BJ (cell line): ENCODE measurements at regions not wholly inside any gene's neighbourhood (a gene's known extent, or its start where the extent isn't known, plus 50 kb on each side); places are given as distances from the start of the nearest gene placed in this dataset.
"Not testable (repeated sequence)": the region's sequence is repeated elsewhere in the genome, so short reads cannot be mapped to it uniquely, and the experiment has no call there.

Experiments
- CTCF ChIA-PET: fragments of 350-600 bp; formaldehyde crosslinking; extraction: SDS; loops from one replicate; lab custom pipeline; 2021; ENCODE audit warnings: antibody characterized with exemption, inconsistent platforms; lab: Yijun Ruan, JAX
- POLR2A ChIA-PET: fragments of 300-600 bp; sonication (Branson Sonifier 250); formaldehyde crosslinking; extraction: SDS; loops from one replicate; lab custom pipeline; 2021; ENCODE audit warnings: antibody characterized with exemption; lab: Charles Lee
- DNase-seq: peaks from one replicate; pipeline ENCODE4 v3.0.0-alpha.2; 2011; ENCODE audit warnings: low read depth
- H3K27me3 ChIP-seq: 2 replicates; pipeline ENCODE4 v1.6.0; 2011; ENCODE audit warnings: low read length; ENCODE audit not compliant: control insufficient read depth, insufficient read depth
- H3K36me3 ChIP-seq: 2 replicates; pipeline ENCODE4 v1.5.1; 2011; ENCODE audit warnings: low read length; ENCODE audit not compliant: control insufficient read depth, insufficient read depth
- H3K4me3 ChIP-seq: 2 replicates; pipeline ENCODE4 v1.5.1; 2011; ENCODE audit warnings: low read depth, mild to moderate bottlenecking, control low read depth, low read length
- TF ChIP-seq, protein P1 (sequence below): IDR thresholded peaks from 2 replicates; pipeline ENCODE4 v1.5.1; 2011; ENCODE audit warnings: low read depth, mild to moderate bottlenecking, control low read depth, inconsistent platforms, low read length, moderate library complexity; ENCODE audit not compliant: insufficient read depth

DNA sequence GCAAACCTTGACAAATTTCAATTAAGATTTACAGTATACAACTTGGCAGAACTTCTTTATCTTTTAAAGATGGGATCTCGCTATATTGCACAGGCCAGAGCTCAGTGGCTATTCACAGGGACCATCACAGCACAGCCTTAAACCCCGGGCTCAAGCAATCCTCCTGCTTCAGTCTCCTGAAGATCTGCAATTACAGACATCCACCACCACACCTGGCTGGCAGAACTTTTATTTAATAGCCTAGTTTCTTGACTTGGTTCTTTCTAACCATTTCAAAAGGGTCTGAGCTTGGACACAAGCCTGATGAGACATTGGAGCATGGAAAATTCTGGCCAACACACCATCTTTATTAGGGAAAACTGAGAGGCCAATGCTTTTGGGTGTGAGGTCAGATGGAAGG is 151.6 kb upstream of the KCNG1 start:
- Histone ChIP-seq H3K4me3 (no peak overlapping the region), H3K27me3 (peaks cover 1% of the 10 kb centered on the region; the same call in 1 of the 2 replicates), H3K36me3 (no peaks in the 10 kb centered on the region)
- ChIA-PET POLR2A (no interaction called here), CTCF (interaction anchor here (0.6 kb wide), 1 partner anchor 389 kb away, joined by 3 read pairs; no protein-coding TSS in a partner anchor)
- DNase-seq: no peak
- TF ChIP-seq, protein P1, sequence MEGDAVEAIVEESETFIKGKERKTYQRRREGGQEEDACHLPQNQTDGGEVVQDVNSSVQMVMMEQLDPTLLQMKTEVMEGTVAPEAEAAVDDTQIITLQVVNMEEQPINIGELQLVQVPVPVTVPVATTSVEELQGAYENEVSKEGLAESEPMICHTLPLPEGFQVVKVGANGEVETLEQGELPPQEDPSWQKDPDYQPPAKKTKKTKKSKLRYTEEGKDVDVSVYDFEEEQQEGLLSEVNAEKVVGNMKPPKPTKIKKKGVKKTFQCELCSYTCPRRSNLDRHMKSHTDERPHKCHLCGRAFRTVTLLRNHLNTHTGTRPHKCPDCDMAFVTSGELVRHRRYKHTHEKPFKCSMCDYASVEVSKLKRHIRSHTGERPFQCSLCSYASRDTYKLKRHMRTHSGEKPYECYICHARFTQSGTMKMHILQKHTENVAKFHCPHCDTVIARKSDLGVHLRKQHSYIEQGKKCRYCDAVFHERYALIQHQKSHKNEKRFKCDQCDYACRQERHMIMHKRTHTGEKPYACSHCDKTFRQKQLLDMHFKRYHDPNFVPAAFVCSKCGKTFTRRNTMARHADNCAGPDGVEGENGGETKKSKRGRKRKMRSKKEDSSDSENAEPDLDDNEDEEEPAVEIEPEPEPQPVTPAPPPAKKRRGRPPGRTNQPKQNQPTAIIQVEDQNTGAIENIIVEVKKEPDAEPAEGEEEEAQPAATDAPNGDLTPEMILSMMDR: no peak

DNA sequence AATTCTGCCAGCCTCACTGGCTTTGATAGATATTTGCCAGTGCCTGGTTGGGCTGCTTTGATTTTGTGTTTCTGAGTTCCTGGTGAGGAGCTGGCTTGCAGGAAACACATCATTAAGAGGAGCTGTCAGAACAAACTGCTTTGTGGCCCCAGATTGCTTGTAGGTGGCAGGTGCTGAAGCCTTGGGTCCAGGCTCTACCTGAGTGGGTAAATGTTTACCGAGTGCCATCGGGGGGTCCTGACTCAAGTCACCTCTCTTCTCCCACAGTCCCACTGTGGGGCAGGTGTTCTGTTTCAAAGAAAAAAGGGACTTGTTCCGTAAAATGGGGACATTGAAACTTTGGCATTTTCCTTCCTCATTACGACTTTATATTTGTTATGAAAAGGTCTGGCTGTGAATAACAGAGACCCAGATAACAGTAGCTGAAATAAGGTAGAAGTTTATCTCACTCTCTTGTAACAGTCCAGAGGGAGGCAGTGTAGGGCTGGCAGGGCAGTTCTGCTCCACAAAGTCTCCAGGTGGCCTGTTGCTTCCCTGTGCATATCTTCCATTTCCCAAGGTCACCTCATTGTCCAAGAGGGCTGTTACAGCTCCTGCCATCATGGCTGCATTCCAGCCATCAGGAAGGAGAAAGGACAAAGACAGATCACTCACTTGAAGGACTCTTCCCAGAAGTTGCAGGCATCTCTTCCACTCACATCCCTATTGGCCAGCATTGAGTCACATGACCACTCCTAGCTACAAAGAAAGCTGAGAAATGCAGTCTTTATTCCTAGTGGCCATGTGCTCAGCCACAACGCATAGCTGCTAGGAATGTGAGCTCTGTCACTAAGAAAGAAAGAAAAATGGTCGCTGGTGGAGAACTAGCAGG is 149.9 kb upstream of the KCNG1 start:
- H3K27me3 ChIP-seq: 0 out of 2 replicates have a peak, but pooled peaks cover 1% of the 10 kb centered on the region
- H3K36me3 ChIP-seq: no peaks in the 10 kb centered on the region
- H3K4me3 ChIP-seq: no peak overlapping the region
- ChIA-PET CTCF (interaction anchor here (0.6 to 1.4 kb wide), 3 partner anchors 9 to 662 kb away, joined by 3 read pairs; no protein-coding TSS in a partner anchor), POLR2A (no interaction called here)
- no peak for DNase-seq
- TF ChIP-seq, protein P1: no peak

DNA sequence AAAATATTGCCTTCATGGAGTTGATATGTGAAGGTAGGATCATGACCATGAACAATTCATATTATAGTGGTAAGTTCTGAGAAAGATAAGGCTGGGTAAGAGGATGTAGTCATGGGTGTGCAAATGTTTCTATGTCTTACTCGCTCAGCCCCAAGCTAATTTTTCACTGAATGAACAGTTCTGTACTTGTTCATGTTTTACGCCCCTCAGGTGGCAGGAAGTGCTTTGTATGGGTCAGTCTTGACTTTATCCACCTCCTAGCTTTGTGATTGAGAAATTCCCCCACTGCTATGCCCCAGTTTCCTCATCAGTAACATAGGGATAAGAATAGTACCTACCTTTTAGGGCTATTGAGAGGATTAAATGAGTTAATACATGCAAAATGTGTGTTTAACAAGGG is 148.2 kb upstream of the KCNG1 start:
- ChIA-PET POLR2A (no interaction called here), CTCF (interaction anchor here (0.8 kb wide), 1 partner anchor 38 kb away, joined by 3 read pairs; no protein-coding TSS in a partner anchor)
- 0 out of 2 replicates have a peak, but pooled peaks cover under 1% of the 10 kb centered on the region for H3K27me3 ChIP-seq
- DNase-seq: no peak
- H3K4me3 ChIP-seq: no peak overlapping the region
- TF ChIP-seq, protein P1: no peak
- H3K36me3 ChIP-seq: no peaks in the 10 kb centered on the region

DNA sequence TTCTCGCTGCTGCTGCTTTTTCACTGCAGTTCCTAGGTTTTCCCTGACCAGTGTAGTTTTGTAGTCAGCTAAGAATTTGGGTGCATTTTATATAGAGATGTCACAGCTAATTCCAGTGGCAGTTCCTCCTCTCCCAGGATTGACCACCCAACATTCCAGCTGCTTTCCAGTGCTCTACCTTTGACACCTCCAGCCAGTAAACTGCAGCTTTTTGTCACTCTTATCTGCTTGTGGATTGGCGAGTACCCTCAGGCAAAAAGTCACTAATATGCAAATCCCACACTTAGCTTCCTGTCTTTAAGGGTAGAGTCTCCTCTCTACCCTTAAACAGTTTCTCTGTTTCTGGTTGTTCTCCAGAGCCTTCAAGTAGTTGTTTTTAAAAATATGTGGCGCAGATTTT is 146.9 kb upstream of the KCNG1 start:
- POLR2A ChIA-PET: no interaction called here
- Histone ChIP-seq H3K4me3 (no peak overlapping the region), H3K27me3 (peaks cover 1% of the 10 kb centered on the region; the same call in 1 of the 2 replicates), H3K36me3 (no peaks in the 10 kb centered on the region)
- DNase-seq: no peak
- CTCF ChIA-PET: interaction anchor here (0.6 to 0.8 kb wide), 2 partner anchors 72 to 154 kb away, joined by 3 read pairs; no protein-coding TSS in a partner anchor
- TF ChIP-seq, protein P1: no peak

DNA sequence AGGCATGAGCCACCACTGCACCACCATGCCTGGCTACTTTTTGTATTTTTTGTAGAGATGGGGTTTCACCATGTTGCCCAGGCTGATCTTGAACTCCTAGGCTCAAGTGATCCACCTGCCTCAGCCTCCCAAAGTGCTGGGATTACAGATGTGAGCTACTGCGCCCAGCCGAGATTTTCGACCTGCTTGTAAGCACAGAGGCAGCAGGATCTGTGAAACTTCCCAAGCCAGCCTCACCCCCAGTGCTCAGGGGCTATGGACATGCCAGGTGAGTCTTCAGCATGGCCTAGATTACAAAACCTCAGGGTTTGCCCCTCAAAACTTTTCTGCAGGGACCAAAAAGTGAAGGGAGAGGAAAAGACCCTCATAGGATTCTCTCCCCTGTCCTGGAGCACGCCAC is 145.0 kb upstream of the KCNG1 start:
- H3K36me3 ChIP-seq, DNase-seq, H3K4me3 ChIP-seq, POLR2A ChIA-PET, H3K27me3 ChIP-seq, CTCF ChIA-PET: not testable (repeated sequence)
